ENCODE measurements at regions not wholly inside any gene's neighbourhood (a gene's known extent, or its start where the extent isn't known, plus 50 kb on each side); places are given as distances from the start of the nearest gene placed in this dataset.
"Not testable (repeated sequence)": the region's sequence is repeated elsewhere in the genome, so short reads cannot be mapped to it uniquely, and the experiment has no call there.

GRCh38 chr15:22254409-22255045, 174.2 kb downstream of the OR4M2 start:
- TF ChIP-seq CTCF, POLR2A (IDR thresholded peaks at IDR 0.05): not testable (repeated sequence)

All from right lobe of liver (tissue), 4 donors.